ENCODE measurements at regions not wholly inside any gene's neighbourhood (a gene's known extent, or its start where the extent isn't known, plus 50 kb on each side); places are given as distances from the start of the nearest gene placed in this dataset.

DNA sequence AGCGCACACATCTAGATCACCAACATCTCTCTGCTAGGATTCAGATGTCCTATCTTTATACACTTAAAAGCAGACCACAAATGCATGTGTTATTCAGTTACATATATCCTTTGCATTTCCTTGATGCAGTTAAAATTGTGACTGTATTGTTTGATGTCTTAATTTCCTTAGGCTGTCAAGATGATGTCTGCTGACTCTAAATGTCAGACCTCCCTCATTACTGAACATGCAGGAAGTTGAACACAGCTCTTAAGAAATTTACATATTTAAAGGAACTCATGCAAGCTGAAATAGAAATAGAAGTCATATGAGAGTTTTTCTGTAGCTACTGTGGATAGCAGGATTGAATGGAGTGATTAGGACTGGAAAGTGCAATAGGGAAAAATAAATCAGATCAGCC is 336.5 kb upstream of the SEMA6A start:
- DNase-seq (ENCODE audit: low read depth), result no peak
- TF ChIP-seq, protein P1, sequence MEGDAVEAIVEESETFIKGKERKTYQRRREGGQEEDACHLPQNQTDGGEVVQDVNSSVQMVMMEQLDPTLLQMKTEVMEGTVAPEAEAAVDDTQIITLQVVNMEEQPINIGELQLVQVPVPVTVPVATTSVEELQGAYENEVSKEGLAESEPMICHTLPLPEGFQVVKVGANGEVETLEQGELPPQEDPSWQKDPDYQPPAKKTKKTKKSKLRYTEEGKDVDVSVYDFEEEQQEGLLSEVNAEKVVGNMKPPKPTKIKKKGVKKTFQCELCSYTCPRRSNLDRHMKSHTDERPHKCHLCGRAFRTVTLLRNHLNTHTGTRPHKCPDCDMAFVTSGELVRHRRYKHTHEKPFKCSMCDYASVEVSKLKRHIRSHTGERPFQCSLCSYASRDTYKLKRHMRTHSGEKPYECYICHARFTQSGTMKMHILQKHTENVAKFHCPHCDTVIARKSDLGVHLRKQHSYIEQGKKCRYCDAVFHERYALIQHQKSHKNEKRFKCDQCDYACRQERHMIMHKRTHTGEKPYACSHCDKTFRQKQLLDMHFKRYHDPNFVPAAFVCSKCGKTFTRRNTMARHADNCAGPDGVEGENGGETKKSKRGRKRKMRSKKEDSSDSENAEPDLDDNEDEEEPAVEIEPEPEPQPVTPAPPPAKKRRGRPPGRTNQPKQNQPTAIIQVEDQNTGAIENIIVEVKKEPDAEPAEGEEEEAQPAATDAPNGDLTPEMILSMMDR (IDR thresholded peaks at IDR 0.05; ENCODE audit: low read depth, low read length, missing control alignments), result no peak
- H3K4me3 ChIP-seq (ENCODE audit: low read depth, low read length), result no peak overlapping the region
- in situ Hi-C loops (cut with HindIII; ENCODE audit: low sequenced_read_pairs), result no loop called here

DNA sequence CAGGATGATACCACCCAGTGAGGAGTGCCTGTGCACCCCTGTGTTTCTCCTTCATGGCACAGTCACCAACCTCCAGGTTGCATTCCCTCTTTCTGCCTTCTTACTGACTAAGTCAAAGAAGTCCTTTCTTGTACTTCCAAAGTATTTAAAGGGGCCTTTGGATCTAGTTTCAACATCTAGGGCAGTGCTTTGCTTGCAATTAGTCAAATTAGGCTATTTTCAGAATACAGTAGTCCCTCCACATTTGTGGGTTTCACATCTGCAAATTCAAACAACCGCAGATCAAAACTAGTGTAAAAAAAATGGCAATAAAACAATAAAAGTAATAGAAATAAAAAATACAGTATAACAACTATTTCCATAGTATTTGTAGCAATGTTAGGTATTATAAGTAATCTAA is 333.9 kb upstream of the SEMA6A start:
- TF ChIP-seq, protein P1 (IDR thresholded peaks at IDR 0.05; ENCODE audit: low read depth, low read length, missing control alignments), result no peak
- H3K4me3 ChIP-seq (ENCODE audit: low read depth, low read length), result no peak overlapping the region
- DNase-seq (ENCODE audit: low read depth), result no peak
- in situ Hi-C loops (cut with HindIII; ENCODE audit: low sequenced_read_pairs), result no loop called here

DNA sequence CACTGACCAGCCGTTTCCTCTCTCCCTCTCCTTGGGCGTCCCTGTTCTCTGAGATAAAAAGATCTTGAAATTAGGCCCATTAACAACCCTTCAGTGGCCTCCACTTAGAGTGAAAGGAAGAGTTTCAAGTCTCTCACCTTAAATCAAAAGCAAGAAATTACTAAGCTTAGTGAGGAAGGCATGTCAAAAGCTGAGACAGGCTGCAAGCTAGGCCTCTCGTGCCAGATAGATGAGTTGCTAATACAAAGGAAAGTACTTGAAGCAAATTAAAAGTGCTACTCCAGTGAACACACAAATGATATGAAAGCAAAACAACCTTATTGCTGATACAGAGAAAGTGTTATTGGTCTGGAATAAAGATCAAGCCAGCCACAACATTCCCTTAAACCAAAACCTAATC is 331.3 kb upstream of the SEMA6A start:
- in situ Hi-C loops (cut with HindIII; ENCODE audit: low sequenced_read_pairs), result no loop called here
- TF ChIP-seq, protein P1 (IDR thresholded peaks at IDR 0.05; ENCODE audit: low read depth, low read length, missing control alignments), result no peak
- no peak overlapping the region for H3K4me3 ChIP-seq (ENCODE audit: low read depth, low read length)
- DNase-seq (ENCODE audit: low read depth), result no peak

DNA sequence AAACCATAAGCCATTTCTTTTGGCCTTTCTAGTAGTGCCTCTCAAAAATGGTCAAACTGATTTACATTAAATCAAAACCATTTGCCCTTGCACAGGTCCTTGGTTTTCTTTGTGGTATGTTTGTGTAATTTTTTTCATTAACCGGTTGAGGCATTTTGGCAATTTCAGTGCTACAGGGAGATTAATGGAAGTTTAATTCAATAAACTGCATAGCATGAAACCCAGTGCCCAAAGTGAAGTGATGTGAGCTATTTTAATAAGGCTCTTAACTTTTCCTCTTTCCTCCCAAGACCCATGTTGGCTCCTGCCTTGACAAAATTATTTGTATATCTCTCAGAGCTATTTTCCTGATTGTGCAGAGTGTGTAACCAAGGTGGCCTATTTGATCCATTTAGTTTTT is 326.2 kb upstream of the SEMA6A start:
- no peak for DNase-seq (ENCODE audit: low read depth)
- no peak overlapping the region for H3K4me3 ChIP-seq (ENCODE audit: low read depth, low read length)
- in situ Hi-C loops (cut with HindIII; ENCODE audit: low sequenced_read_pairs), result no loop called here
- TF ChIP-seq, protein P1 (IDR thresholded peaks at IDR 0.05; ENCODE audit: low read depth, low read length, missing control alignments), result no peak

DNA sequence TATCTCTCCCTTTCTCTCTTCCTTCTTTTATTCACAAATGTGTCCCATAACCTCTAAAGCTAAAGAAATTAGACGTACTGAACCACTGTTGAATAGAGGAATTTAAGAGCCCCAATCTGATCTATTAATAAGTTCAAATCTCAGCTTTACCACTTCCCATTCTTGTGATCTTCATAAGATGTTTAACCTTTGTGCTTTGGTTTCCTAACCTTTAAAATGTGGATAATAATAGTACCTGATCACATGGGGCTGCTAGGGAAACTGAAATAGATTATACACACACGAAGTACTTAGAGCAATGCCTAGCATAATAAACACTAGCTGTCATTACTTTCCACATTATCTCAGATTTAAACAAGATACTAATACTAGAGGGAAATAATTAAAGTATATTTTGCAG is 324.3 kb upstream of the SEMA6A start:
- no peak for DNase-seq (ENCODE audit: low read depth)
- in situ Hi-C loops (cut with HindIII; ENCODE audit: low sequenced_read_pairs), result no loop called here
- H3K4me3 ChIP-seq (ENCODE audit: low read depth, low read length), result no peak overlapping the region
- TF ChIP-seq, protein P1 (IDR thresholded peaks at IDR 0.05; ENCODE audit: low read depth, low read length, missing control alignments), result no peak

DNA sequence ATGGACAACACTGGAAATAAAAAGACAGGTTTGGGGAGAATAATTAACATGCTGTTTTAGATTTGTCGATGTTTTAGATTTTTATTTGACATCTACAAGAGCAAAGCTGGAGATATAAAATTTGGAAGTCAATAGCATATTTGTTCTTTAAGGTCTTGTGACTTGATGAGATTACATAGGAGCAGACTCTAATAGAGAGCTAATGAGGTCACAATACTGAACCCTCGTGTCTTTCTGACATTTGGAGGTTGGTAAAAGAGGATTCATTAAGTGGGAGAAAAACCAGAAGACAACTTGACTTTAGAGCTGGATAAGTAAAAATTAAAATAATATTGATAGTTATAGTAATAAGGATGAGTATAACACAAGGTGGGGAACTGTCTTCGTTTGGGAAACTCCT is 322.7 kb upstream of the SEMA6A start:
- TF ChIP-seq, protein P1 (IDR thresholded peaks at IDR 0.05; ENCODE audit: low read depth, low read length, missing control alignments), result no peak
- no peak overlapping the region for H3K4me3 ChIP-seq (ENCODE audit: low read depth, low read length)
- in situ Hi-C loops (cut with HindIII; ENCODE audit: low sequenced_read_pairs), result no loop called here
- no peak for DNase-seq (ENCODE audit: low read depth)

DNA sequence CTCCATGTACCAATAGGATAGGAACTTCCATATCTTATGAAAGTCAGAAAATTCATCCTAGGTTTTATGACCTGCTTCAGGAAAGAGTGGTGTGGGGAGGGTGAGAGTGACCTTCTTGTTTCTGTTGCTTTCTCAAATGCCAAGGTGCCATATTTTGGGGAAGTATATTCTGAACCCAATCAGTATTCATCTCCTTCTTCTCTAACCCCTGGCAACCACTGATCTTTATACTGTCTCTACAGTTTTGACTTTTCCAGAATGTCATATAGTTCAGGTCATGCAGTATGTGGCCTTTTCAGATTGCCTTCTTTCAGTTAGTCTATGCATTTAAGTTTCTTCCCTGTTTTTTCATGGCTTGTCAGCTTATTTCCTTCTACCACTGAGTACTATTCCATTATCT is 321.4 kb upstream of the SEMA6A start:
- DNase-seq (ENCODE audit: low read depth), result no peak
- in situ Hi-C loops (cut with HindIII; ENCODE audit: low sequenced_read_pairs), result no loop called here
- TF ChIP-seq, protein P1 (IDR thresholded peaks at IDR 0.05; ENCODE audit: low read depth, low read length, missing control alignments), result no peak
- H3K4me3 ChIP-seq (ENCODE audit: low read depth, low read length), result no peak overlapping the region
